Stimulated activated CD4-positive, alpha-beta T cell treated with anti-CD3 and anti-CD28 coated beads, Interleukin-1b, Interleukin-23, amount 100 ng/mL, for 4 hours (primary cell): ENCODE measurements at regions not wholly inside any gene's neighbourhood (a gene's known extent, or its start where the extent isn't known, plus 50 kb on each side); places are given as distances from the start of the nearest gene placed in this dataset.
"Not testable (repeated sequence)": the region's sequence is repeated elsewhere in the genome, so short reads cannot be mapped to it uniquely, and the experiment has no call there.

Experiments
- DNase-seq, 2 donors: peaks; one replicate each; pipeline ENCODE4 v3.0.0-alpha.2; 2020; ENCODE audit warnings: low read depth in 2 of 2

GRCh38 chr5:44942524-44943001 is 133.8 kb downstream of the MRPS30 start:
- DNase-seq = no peak

- DNase-seq = no peak
These were observed 134.9 kb downstream of the MRPS30 start for GRCh38 chr5:44943647-44944046.

- no peak for DNase-seq
These were observed 137.0 kb downstream of the MRPS30 start for GRCh38 chr5:44945743-44946142.

DNA sequence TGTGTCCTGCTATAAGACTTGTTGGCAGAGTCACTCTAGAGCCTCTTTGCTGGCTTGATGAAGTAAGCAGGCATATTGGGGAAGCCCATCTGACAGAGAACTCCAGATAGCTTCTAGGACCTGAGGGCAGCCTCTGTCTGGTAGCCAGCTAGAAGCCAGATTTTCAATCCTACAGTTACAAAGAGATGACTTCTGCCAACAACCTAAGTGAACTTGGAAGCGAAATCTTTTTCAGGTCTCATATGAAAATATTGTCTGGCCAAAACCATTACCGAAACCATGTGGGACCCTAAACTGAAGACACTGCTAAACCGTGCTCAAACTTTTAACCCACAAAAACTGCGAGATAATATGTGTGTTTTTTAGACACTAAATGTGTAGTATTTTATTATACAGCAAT is 140.9 kb downstream of the MRPS30 start:
- DNase-seq = no peak

- DNase-seq = no peak
These were observed 142.6 kb downstream of the MRPS30 start for GRCh38 chr5:44951371-44951770.

GRCh38 chr5:44952376-44952775 is 143.6 kb downstream of the MRPS30 start:
- no peak for DNase-seq

DNA sequence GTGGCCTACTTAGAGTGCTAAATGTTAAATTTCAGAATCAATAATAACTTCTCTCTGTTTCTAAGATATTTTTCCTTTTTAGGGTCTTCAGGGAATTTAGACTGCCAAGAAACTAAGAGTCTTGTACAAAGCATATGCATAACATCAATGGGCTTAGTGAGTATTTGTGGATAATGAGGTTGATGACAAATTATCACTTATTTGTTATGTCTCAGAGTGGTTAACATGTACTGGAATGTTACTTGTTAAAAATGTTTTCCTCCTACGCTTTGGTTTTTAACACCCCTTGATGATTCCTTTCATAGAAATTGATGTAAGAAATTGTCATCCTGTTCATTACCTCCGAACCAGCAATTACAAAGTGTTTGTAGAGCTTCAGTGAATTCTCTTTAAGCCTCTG is 144.3 kb downstream of the MRPS30 start:
- DNase-seq = no peak

- DNase-seq = not testable (repeated sequence)
These were observed 150.3 kb downstream of the MRPS30 start for GRCh38 chr5:44958943-44959454.

DNA sequence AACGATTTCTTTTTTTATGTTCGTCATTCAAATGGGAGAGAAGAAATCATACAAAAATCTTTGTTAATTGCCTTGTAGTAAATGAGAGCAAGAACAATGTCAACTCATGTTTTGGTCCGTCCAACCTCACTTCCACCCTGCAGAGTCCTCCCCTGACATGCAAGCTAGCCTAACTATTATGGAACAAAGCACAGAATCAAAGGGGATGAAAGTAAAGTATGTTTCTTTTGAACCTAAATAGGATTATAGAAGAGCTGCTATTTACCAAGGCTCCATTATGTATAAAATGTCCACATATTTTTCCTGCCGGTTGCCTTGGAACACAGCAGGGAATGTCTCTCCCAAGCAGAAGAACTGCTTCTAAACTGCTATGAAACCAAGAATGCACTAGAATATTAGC is 161.1 kb downstream of the MRPS30 start:
- DNase-seq = no peak

GRCh38 chr5:44970963-44971362 is 162.2 kb downstream of the MRPS30 start:
- DNase-seq = not testable (repeated sequence)

DNA sequence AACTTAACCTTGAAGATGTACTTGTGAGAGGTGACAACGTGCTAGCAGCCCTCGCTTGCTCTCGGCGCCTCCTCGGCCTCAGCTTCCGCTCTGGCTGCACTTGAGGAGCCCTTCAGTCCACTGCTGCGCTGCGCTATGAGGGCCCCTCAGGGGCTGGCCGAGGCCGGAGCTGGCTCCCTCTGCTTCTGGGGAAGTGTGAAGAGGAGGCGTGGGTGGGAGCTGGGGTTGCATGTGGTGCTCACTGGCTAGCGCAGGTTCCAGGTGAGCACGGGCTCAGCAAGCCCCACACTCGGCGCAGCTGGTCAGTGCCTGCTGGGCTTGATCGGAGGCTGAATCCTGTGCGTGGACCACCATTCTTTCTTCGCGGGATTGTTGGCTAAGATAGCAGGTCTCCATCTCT is 166.1 kb downstream of the MRPS30 start:
- DNase-seq = no peak

- no peak for DNase-seq
These were observed 173.0 kb downstream of the MRPS30 start for GRCh38 chr5:44981708-44982107.

DNA sequence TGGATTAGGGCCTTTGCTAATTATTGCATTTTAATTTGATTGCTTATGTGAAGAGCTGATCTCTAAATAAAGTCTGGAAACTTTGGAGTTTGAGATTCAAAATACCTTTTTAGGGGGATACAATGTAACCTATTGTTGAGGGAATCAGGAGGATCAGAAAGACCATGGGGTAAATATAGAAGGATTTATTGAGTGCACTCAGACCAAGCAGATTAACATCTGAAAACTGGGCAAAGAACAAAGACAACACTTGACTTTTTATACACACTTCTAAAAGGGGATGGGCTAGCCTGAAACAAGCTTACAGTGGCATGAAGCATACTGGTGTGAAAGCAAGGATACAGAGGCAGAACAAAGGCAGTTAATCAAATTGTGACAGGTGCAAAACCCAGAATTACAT is 174.3 kb downstream of the MRPS30 start:
- DNase-seq = no peak

- DNase-seq = no peak
These were observed 178.3 kb downstream of the MRPS30 start for GRCh38 chr5:44987026-44987425.

- DNase-seq = no peak
These were observed 182.9 kb downstream of the MRPS30 start for GRCh38 chr5:44991693-44992092.

GRCh38 chr5:44993286-44993685 is 184.5 kb downstream of the MRPS30 start:
- no peak for DNase-seq

DNA sequence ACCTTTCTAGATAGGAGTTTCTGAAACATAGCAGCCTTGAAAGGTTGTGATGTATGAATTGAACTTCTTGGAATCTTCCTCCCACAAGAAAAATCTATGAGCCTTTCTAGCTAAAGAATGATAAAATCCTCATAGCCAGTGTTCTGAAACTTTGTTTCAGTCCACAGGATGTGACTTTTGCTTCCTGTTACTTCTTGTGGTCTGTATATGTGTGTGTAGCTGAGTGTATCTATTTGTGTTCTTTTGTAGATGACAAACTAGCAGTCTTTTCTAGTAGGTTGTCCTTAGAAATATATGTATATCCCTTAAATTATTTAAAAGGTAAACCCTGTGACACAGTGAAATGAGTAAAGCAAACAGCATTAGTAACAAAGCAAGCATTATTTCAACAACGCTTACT is 188.8 kb downstream of the MRPS30 start:
- no peak for DNase-seq

DNA sequence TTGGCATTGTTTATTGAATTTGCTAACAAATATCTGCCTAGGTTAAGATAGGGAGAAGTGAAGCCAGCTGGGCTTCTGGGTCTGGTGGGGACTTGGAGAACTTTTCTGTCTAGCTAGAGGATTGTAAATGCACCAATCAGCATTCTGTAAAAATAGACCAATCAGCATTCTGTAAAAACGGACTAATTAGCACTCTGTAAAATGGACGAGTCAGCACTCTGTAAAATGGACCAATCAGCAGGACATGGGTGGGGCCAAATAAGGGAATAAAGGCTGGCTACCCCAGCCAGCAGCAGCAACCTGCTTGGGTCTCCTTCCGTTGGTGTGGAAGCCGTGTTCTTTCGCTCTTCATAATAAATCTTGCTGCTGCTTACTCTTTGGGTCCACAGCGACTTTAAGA is 198.4 kb downstream of the MRPS30 start:
- DNase-seq = not testable (repeated sequence)

DNA sequence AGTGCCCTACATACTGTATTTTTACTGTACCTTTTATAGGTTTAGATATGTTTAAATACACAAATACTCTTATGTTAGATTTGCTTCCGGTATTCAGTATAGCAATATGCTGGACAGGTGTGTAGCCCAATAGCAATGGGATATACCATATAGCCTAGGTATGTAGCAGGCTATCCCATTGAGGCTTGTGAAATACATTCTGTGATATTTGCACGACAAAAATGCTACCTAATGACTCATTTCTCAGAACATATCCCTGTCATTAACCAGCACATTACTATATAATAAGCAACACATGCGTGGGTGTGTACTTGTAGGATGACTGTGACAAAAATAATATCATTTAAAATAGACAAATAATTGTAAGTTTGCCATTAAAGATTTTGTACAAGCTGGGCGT is 208.8 kb downstream of the MRPS30 start:
- DNase-seq = no peak

DNA sequence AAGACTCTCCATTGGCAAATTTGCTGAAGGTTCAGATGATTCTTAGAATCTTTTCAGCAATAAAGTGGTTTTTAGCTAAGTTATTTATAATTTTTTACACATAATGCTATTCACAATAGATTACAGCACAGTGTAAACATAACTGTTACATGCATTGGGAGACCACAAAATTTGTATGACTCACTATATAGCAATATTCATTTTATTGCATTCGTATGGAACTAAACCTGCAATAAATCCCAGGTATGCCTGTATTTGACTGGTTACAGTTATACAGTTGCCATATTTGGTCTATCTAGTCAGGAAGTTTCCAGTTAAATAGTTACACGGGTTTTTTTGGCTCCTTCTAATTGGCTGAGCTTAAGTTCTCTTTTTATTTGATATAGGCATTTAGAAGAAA is 220.8 kb downstream of the MRPS30 start:
- DNase-seq = no peak

- DNase-seq = no peak
These were observed 227.2 kb downstream of the MRPS30 start for GRCh38 chr5:45035991-45036390.

DNA sequence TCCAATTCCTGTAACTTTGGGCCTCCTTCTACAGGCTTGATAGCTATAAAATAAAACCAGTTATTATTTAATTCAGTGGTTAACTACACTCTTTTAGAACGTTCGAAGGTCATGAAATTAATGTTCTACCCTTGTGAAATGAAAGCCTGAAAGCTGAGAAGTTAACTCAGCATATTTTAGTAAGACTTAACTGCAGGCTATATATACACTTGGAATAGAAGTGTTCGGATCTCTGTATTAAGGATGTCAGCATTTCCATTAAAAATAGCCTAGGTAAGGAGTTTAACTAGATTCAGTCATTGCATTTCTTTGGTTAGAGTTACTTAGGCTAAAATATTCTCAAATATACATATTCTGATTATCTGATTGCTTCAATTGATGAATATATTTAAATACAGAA is 229.2 kb downstream of the MRPS30 start:
- no peak for DNase-seq

DNA sequence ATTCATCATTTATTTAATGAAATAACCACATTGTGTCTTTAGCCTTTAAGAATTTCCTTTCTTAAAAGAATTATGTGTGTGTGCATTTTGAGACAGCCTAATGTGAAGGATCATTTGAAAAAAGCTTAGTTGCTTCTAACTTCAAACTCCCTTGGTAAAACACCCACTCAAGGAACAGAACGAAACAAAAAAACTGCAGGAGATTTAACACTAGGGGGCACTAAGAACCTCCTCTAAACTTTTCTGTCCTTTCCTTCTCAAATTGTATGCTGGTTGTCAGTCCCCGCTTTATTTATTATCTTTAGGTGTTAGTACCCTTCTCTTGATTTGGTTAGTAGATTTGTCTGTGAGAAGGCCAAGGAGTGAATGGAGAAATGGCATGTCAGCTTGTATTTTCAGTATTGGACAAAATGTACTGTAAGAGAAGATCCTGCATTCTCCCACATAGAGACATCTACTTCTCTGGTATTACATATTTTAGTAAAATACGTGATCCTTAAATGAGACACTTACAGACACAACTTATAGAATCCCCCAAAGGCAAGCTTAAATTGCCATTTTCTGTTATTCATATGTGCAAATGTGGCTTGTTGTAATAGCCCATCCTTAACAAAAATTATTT is 229.7 kb downstream of the MRPS30 start:
- no peak for DNase-seq

DNA sequence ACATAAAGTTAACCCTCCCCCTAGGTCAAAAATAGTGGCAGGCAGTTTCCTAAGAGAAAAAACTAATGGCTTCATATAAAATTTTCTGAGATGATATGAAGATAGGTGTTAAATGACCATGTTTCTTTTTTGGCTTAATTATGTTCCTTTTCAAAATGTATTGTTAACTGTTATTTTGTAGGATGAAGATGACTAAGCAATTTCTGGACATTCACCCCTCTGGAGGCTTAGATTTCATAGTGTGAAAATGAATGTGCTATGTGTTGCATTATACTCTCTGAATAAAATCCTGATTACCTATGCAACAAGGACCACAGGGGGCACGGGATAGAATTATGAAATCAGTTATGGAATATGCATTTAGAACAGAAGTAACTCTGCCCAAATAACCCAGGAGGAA is 233.5 kb downstream of the MRPS30 start:
- DNase-seq = no peak
